Left ventricle myocardium inferior (tissue), 1 donor: ENCODE measurements at regions not wholly inside any gene's neighbourhood (a gene's known extent, or its start where the extent isn't known, plus 50 kb on each side); places are given as distances from the start of the nearest gene placed in this dataset.

ENCODE experiments used
- DNase-seq: peaks from one replicate; pipeline ENCODE4 v3.0.0-alpha.2; 2020
- H3K27ac ChIP-seq: fragments of 200-600 bp; replicated peaks from 2 replicates; pipeline ENCODE4 v1.8.0; 2021
- H3K27me3 ChIP-seq: fragments of 200-600 bp; 2 replicates; pipeline ENCODE4 v1.8.0; 2021; ENCODE audit warnings: low read depth
- H3K36me3 ChIP-seq: fragments of 200-600 bp; 2 replicates; pipeline ENCODE4 v1.8.0; 2021
- H3K4me1 ChIP-seq: fragments of 200-600 bp; 2 replicates; pipeline ENCODE4 v1.8.0; 2021
- H3K4me3 ChIP-seq: fragments of 200-600 bp; 2 replicates; pipeline ENCODE4 v1.8.0; 2021; ENCODE audit warnings: mild to moderate bottlenecking, moderate library complexity
- H3K9me3 ChIP-seq: fragments of 200-600 bp; replicated peaks from 2 replicates; pipeline ENCODE4 v1.8.0; 2021
- CTCF ChIP-seq: fragments of 200-600 bp; IDR thresholded peaks from 2 replicates; pipeline ENCODE4 v1.8.0; 2021; ENCODE audit warnings: antibody characterized with exemption, mild to moderate bottlenecking, borderline replicate concordance
- intact Hi-C: fragments of 100-400 bp; cut with micrococcal nuclease; formaldehyde crosslinking; loops from one replicate; pipeline ENCODE4 v1.11.0; 2022
- donor health status: DM: no; HTN: yes; CAD: no; lungs with severe emphysema.

GRCh38 chr15:29589416-29589815 is 232.9 kb downstream of the TJP1 start:
- no peak for DNase-seq
- H3K9me3 ChIP-seq, result no peaks in the 10 kb centered on the region
- H3K27me3 ChIP-seq, result peaks cover 33% of the 10 kb centered on the region
- no peaks in the 10 kb centered on the region for H3K4me1 ChIP-seq
- intact Hi-C loops, result no loop called here
- H3K4me3 ChIP-seq, result no peak overlapping the region
- TF ChIP-seq CTCF, result no peak
- no peaks in the 10 kb centered on the region for H3K36me3 ChIP-seq
- H3K27ac ChIP-seq, result no peak overlapping the region

DNA sequence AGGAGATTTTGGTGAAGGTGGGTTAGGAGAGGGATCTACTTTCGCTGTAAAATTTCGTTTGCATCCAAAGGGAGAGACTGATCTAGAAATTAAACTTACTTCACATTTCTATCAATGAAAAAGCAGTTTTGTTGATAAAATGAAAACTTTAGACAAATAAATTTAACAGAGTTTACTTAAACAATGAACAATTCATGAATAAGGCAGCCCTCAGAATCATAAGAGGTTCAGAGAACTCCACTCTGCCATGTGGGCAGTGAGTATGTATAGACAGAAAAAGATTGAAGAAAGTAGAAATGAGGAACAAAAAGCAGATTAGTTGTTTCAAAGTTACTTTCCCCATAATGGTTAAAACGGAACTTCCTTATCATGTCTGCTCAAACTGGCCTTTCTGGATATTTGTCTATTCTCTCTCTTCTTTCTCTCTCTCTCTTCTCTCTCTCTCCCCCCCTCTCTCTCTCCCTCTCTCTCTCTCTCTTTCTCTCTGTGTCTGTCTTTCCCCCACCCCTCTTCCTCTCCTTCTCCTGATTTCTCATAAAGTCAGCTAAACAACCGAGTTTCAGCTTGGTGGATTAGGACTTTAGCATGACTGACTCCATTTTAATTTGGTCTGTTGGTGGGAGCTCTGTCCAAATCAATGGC is 248.9 kb downstream of the TJP1 start:
- DNase-seq, result no peak

DNA sequence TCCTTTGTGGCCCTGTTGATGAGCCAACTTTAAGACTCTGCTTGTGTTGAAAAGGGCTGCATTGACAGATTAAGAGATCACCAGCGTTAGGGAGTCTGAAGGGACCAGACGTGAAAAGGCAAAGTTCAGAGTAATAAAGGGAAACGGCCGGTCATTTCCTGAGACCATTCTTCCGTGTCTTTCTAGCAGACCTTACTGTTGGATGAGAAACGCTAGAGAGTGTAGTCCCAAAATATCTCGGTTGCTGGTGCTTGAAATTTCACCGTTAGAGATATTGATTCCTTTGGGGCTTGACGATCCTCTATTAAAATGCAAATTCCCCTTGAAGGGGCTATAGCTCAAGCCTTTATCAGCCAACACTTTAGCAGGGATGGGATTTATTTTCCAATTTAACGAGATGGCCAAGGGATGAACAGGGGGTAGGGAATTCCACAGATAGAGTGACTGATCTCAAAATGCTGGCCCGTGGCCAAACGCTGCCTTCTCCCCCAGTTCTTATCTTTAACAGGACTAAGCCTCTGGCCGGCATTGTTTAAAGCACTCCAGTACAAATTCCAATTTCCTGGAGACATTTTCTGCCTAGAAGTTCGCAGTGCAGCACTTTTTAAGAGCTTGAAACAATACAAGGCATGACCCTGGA is 250.4 kb downstream of the TJP1 start:
- H3K4me3 ChIP-seq, result peak overlapping the region; percentile 62
- peaks cover 82% of the 10 kb centered on the region for H3K27me3 ChIP-seq
- no peak for TF ChIP-seq CTCF
- peaks cover 24% of the 10 kb centered on the region for H3K4me1 ChIP-seq
- H3K27ac ChIP-seq, result no peak overlapping the region
- intact Hi-C loops, result no loop called here
- no peak for DNase-seq
- H3K36me3 ChIP-seq, result no peaks in the 10 kb centered on the region
- H3K9me3 ChIP-seq, result no peaks in the 10 kb centered on the region

More for the DNA sequence above, 248.9 kb downstream of the TJP1 start:
- H3K9me3 ChIP-seq, result no peaks in the 10 kb centered on the region
- no peak overlapping the region for H3K27ac ChIP-seq
- TF ChIP-seq CTCF, result no peak
- H3K27me3 ChIP-seq, result peaks cover 68% of the 10 kb centered on the region
- H3K4me3 ChIP-seq, result no peak overlapping the region
- no peaks in the 10 kb centered on the region for H3K36me3 ChIP-seq
- peaks cover 24% of the 10 kb centered on the region for H3K4me1 ChIP-seq
- intact Hi-C loops, result no loop called here

GRCh38 chr15:29570948-29571791 is 251.1 kb downstream of the TJP1 start:
- Histone ChIP-seq H3K9me3 (no peaks in the 10 kb centered on the region), H3K27me3 (peaks cover 88% of the 10 kb centered on the region), H3K27ac (no peak overlapping the region), H3K4me3 (peak overlapping the region; percentile 62), H3K36me3 (no peaks in the 10 kb centered on the region), H3K4me1 (peaks cover 24% of the 10 kb centered on the region)
- no peak for TF ChIP-seq CTCF
- DNase-seq, result no peak
- intact Hi-C loops, result no loop called here

GRCh38 chr15:29570121-29570947 is 251.9 kb downstream of the TJP1 start:
- Histone ChIP-seq H3K9me3 (no peaks in the 10 kb centered on the region), H3K36me3 (no peaks in the 10 kb centered on the region), H3K4me1 (peaks cover 24% of the 10 kb centered on the region), H3K27ac (no peak overlapping the region), H3K27me3 (peaks cover 94% of the 10 kb centered on the region), H3K4me3 (peak overlapping the region; percentile 63)
- intact Hi-C loops, result no loop called here
- no peak for TF ChIP-seq CTCF
- DNase-seq, result no peak
